HG02678 (cell line): ENCODE measurements at regions not wholly inside any gene's neighbourhood (a gene's known extent, or its start where the extent isn't known, plus 50 kb on each side); places are given as distances from the start of the nearest gene placed in this dataset.
"Not testable (repeated sequence)": the region's sequence is repeated elsewhere in the genome, so short reads cannot be mapped to it uniquely, and the experiment has no call there.

Experiments used
- ATAC-seq: cut with Tn5 transposase; IDR thresholded peaks from one replicate; pipeline ENCODE4 v1.9.1; 2021; ENCODE audit warnings: mild to moderate bottlenecking, moderate library complexity; ENCODE audit not compliant: unreplicated experiment

DNA sequence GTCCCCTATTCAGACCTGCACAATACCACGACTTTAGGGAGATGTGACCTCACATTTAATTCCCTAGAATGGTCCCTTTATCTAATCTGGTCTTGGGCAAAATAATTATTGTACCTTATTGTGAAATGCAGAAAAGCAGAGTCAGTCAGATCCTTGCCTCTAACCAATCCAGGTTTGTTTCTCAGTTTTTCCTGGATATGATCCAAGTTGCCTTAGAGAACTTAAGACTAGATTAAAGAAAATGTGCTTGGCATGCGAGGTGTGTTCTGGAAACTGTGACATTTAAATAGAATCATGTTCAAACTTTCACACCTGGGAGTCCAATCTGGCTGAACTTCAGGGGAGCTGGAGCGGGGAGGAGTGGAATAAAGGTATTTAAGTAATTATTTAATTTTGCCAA is 696.2 kb downstream of the DNAH5 start:
- ATAC-seq: no peak

DNA sequence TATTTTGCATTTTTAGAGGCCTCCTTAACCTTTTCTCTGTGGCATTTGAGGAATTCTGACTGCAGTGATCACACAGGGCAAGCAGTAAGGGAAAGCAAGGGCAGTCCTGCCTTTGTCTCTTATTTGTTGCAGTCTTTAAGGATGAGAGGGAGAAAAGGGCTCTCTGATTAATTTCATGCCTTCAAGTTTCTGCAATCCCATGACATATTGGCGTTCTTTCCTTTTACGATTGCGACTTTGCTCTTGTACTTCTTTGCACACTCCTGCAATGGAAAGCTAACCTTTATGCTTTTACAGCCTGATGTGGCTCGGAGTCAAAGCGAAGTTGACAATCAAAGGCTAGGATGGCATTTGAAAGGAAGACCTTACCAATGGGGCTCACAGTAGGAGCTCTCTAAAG is 698.4 kb downstream of the DNAH5 start:
- ATAC-seq: no peak

DNA sequence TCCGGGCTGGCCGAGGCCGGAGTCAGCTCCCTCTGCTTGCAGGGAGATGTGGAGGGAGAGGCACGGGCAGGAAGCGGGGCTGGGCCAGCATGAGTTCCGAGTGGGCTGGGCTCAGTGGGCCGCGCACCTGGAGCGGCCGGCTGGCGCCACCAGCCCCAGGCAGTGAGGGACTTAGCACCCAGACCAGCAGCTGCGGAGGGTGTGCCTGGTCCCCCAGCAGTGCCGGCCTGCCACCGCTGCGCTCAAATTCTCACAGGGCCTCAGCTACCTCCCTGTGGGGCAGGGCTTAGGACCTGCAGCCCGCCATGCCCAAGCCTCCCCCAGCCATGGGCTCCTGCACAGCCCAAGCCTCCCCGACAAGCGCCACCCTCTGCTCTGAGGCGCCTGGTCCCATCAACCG is 700.3 kb downstream of the DNAH5 start:
- no peak for ATAC-seq

DNA sequence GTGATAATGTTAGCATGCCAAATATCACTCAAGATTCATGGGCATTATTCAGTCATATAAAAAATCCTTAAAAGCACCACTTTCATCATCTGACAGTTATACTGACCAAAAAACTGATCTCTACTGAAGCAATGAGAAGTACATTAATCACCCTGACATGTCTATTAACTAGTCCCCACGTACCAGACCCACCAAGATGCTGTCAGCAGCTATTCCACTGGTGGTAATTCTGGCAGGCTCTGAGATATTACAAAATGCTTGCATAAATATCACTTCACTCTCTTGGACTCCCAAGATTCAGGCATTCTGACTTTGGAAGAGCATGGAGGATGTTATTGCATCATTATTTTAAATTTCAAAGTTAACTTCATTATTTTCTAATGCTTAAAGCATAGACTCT is 717.0 kb downstream of the DNAH5 start:
- no peak for ATAC-seq

DNA sequence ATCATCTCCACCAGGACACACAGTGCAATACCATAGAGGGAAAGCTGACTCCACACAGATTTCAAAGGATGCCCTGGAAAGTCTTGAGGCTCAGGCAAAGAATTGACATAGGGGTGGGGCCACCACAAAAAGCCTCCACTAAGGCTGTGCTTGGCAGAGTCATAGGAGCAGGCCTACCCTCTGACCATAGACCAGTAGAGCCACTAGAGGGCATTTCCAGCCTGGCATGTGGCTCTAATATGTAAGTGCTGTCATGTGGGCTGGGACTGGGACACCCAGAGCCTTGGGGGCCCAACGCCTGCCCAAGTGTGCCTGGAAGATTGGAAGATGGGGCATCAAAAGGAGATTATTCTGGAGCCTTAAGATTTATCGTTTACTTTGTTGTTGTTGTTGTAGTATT is 726.0 kb downstream of the DNAH5 start:
- ATAC-seq: no peak

DNA sequence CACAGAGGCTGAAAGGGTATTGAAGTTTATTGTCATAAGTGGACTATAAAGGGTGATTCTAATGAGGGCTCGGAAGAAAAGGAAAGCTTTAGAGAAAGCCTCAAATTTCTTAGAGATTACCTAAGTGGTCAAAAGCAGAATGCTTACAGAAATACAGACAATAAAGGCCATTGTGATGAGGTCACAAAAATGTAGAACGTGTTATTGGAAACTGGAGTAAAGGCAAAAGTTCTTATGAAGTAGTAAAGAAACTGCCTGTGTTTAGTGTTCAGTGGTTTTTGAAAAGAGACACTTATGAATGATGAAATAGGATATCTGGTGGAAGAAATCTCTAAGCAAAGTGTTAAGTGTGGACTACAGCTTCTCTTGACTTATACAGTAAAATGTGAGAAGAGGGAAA is 726.9 kb downstream of the DNAH5 start:
- no peak for ATAC-seq

DNA sequence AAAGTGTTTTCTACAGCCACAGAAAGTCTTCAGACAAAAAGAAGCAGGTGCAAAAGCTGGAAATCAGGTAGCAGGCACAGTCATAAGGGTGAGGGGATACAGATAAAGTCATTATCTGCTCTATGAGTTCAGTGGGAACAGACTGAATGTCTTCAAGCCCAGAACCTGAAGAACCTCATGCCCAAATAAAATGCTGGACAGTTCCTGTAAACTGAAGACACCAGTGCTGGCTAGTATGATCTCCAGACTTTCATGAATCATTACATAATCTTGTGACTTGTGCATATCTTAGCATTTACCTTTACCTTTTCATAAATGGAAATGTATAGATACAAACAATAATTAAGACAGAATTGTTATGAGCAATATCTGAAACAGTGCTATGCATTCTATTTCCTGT is 728.7 kb downstream of the DNAH5 start:
- ATAC-seq: no peak

DNA sequence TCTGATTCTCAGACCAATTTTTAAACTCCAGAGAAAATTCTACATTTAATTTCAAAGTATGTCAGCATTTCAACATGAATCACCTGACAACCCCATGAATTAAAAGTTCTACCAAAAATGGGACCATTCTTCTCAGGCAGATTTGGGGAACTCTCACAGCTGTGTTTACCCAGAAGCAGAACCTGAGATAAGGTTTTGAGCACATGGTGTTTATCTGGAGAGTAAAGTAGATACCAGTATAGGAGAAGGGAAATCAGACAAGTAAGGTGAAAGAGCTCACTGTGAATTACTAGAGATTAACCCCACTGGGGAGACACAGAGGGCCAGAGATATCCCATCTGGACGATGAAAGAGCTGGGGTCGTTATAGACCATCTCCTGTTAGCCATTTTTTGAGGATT is 729.1 kb downstream of the DNAH5 start:
- no peak for ATAC-seq

DNA sequence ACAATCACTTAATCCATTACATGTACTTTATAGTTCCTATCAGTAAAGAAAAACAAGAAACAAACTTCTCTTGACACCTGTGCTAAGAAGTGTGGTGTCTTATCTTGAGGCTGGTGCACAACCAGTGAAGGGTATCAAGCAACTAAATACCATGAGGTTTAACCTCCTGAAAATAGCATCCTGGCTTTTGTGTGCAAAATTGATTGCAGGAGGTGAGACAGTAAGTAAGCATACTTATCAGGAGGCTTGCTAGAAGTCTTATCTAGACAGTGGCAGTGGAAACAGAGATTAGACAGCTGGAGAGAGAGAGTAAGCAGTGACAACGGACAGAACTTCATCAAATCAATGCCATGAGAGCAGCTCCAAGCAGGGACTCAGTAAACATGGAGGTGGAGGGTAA is 730.3 kb downstream of the DNAH5 start:
- ATAC-seq: no peak

DNA sequence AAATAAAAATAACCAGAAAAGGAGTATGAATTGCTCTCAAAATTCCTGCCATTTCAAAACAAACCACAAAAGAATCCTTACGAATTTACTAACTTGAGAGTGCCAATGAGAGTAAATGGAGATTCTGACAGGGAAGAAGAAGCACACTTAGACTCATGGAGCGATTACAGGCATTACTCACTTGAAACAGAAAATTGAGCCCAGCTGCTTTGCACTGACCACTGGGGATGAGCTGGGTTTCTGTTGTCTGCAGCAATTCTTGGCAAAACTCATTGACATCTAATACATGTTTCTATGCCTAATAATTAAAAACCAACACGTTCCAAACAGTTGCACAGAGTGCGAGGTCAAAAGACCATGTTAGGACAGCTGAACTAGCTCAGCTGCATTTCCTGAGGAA is 731.6 kb downstream of the DNAH5 start:
- ATAC-seq: no peak

DNA sequence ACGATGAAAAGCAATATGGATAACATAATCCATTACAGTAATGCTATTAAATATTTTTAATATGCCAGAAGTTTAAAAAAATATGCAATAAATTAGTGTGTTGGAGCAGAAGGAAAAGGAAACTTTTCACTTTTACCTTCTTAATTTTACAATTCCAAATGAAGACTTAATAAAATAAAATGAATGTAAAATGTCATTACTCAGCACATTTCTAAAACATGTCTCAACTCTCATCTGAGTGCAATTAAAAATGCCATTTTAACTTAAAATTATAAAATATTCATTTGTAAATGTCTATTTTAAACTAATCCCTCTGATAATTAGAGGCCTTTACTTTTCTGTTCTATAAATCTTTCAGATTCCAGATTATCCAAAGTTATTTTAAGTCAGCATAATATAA is 733.4 kb downstream of the DNAH5 start:
- no peak for ATAC-seq

DNA sequence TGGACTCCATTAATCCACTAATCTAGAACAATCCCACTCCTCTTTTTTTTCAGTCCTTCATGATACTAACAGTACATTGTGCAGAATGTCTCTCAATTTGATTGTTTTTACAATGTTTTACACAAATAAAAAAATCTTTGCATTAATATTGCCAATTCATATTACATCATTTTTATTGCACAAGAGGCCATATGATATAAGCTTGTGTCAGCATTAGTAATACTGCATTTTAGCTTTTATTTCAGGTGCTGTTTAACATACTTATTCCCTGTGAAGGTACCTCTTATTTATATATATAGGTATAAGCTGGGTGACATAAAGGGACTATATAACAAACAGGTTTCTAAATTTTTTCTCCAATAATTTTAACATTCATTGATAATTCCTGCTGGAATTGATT is 737.4 kb downstream of the DNAH5 start:
- ATAC-seq: no peak

DNA sequence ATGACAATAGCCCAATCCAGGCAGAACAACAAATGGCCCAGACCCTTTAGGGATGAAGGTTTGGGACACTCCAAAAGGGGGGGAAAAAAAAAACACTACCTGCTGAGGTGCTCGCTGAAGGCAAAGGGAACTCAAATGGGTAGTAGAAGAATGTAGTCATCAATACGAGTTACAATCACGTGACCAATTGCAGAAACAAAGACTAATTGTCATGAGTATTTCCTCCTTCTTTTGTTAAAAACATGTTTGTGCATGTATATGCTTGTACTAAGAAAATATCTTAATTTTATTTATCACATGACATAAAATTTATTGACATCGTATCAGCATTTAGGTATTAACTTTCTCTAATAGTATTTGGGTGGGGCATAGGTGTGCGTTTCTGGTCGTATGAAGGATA is 743.5 kb downstream of the DNAH5 start:
- ATAC-seq: no peak

DNA sequence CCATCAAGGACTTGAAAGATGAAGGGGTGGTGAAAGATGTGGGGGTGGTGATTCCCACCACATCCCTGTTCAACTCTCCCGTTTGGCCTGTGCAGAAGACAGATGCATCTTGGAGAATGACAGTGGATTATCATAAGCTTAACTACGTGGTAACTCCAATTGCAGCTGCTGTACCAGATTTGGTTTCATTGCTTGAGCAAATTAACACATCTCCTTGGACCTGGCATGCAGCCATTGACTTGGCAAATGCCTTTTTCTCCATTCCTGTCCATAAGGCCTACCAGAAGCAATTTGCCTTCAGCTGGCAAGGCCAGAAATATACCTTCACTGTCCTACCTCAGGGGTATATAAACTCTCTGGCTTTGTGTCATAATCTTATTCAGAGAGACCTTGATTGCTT is 746.3 kb downstream of the DNAH5 start:
- ATAC-seq: not testable (repeated sequence)

DNA sequence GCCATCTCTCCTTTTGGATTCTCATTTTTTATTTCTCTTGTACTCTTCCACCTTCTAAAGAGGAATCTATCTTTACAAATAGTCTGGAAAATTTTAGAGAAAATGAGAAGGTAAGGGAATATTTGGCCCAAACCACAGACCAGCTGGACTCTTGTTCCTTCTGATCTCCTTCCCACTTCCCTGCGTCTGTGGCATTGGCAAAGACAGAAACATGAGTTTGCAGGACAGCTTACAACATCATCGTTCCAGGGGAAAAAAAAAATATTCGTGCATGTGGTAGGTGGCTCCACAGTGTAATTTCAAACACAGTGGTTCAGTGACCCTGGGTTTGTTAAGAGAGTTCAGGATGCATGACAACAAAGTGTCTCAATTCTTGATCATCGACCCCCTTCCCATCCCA is 755.0 kb downstream of the DNAH5 start:
- no peak for ATAC-seq

DNA sequence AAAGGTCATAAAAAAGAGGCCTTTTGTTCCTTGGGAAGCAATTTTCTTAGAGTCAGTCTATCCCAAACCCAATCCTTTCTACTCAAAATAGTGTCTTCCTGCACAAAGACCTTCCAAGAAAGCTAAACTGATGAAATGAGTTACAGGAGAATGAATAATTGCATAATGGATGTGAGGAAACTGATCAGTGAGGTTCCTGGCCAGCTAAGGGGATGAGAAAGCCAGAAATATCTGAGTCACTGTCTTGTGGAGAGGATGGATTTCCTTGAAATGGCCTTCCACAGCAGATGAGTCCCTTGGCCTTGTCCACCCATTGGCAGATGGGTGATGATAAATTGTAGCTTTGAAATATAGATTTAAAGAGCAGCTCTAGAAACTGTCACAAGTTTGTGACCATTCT is 756.1 kb downstream of the DNAH5 start:
- ATAC-seq: no peak

DNA sequence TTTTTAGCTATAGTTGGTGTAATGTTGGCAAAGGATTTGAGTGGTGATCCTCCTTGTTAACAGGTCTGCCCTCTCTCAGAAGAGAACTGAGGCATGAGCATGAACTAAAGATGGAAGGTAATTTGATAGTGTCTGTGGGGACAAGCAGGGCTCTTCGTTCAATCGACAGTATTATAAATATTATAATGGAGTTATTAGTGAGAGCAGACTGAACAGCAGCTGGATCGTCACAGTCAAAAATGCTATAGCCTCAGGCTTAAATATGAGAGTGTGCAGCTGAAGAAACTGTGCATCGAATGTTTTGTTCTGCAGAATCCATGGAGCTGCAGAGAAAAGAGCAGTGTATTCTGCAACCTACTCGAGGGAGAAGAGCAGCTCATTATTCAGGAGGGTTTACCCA is 757.3 kb downstream of the DNAH5 start:
- no peak for ATAC-seq

DNA sequence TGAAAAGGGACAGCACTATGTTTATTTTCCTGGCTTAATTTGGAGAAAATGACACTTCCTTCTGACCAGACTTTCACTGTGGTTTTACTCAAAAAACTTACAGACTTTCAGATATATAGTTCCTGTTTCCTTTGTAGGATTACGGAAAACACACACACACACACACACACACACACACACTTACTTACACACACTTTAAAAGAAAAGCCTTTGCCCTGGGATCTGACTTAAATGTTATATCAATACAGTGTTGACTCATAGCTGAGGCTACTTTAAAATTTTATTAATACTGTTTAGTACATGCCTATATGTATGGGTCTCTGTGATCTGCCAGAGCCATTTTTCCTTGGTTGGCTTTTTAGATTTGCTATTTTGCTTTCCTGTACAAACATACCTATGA is 758.3 kb downstream of the DNAH5 start:
- ATAC-seq: no peak

DNA sequence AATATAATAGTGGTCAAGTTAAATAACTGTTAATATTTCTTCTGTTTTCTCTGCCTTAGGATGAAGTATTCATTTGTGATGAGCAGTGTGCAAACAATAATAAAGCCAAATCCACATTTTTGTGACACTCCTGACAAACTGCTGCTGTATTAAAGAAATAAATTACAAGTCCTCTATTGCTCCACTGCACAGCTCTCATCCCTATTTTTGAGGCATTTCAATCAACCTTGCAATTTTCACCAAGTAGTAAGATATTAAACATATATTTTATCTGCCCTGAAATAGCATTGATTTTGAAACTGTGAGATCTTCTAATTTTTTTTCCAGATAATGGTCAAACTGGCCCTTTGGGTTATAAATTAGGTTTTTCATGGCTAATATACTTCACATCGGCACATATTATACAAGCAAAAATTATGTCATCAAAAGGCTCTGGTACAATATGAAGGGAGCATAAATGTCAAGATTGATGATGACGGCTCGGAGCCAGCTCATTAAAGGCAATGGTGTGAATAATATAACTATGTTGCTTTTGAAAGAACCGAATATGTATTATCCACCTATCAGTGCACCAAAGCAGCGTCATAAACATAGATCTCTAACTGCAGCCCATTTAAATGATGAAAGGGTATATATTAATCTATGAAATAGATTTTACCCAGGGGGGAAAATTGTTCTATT is 764.9 kb downstream of the DNAH5 start:
- no peak for ATAC-seq

DNA sequence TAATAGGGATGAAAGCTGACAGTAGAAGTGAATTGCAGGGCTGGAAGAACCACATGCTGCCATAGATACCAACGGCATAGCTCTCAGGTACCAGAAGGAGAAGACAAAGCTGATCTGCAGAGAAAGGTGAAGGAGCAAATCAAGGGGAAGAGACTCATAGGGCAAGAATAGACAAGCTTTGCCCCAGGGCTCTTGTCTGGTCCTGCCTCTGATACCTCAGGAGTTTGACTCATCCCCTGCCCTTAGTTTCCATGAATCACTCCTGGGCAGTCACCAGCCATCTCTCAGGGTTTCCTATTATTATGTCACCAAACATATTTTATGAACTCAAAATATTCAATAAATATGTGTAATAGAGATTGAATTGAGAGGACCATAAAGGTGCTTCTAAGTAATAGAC is 800.9 kb downstream of the DNAH5 start:
- ATAC-seq: no peak

DNA sequence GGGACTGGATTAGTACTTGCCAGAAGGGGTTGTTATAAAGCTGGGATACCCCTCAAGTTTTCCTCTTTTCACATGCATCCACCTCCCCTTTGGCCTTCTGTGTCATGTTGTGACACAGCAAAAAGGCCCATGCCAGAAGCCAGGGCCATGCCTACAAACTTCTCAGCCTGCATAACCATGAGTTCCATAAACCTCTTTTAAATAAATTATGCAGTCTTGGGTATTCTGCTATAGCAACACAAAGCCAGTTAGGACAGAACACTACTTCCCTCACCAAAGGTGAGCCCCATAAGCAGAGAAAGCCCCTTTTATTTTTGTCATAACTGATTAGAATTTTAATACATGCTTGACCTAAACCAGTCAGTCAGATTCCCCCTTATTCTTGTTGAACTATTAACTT is 801.3 kb downstream of the DNAH5 start:
- ATAC-seq: no peak

DNA sequence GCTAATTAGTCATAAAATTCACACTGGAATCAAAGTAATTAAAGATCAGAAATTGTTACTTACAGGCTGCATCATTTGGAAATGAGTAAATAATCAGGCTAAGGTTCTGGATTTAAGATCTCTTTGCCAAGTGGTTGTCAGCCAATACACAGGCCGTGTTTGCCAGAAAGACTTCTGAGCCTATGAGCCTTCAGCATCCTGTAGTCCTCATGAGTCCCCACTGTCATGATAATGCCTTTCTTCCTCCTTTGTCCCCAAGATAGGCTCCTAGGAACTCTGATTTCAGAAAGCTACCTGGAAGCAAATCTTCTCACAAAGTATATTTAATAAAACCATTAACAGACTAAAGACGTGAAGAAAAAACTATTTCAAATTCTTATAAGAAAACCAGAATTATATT is 810.5 kb downstream of the DNAH5 start:
- no peak for ATAC-seq

DNA sequence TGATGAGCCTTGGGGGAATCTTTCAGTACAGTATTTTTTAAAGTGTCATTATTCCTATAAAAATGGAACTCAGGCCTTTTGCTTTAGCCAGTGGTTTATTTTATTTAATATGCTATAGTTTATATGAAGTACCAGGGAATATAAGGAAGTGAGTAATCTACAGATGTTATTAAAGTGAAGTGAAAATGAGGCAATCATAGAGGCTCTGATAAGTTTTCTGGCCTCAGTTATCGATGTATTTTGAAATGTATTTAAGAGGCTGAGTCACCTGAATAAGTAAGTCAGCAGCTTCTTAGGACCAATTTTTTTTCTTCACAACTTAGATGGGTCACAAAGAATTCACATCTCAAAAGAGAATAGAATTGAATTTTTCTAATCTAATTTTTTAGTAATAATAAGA is 829.0 kb downstream of the DNAH5 start:
- no peak for ATAC-seq

DNA sequence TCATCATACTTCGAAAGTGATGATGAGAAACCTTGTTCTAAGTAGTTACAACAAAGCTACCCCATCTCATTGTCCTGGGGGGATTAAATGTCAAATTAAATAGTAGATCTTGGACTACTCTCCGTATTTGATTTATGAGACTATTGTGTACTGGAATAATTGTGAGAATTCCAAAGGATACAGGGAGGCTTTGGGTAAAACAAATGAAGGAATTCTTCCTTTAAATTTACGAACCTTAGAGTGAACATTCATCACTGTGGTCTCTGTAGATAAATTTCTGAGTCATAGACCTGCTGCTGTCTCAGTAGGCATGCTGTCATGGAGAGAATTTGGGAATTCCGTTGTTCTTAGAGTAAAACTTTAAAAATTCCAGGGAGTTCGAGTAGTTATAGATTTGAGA is 836.2 kb downstream of the DNAH5 start:
- no peak for ATAC-seq
